Mesodermal cell (in vitro differentiated cells): ENCODE measurements at regions not wholly inside any gene's neighbourhood (a gene's known extent, or its start where the extent isn't known, plus 50 kb on each side); places are given as distances from the start of the nearest gene placed in this dataset.
A peak's percentile ranks its signal among the peaks of the same experiment; 100 is the strongest.

Experiments used
- H3K27ac ChIP-seq: 2 replicates; pipeline ENCODE4 v1.7.0; 2013; ENCODE audit warnings: mild to moderate bottlenecking, low read depth, low read length, moderate library complexity; ENCODE audit not compliant: severe bottlenecking
- H3K36me3 ChIP-seq: 2 replicates; pipeline ENCODE4 v1.7.1; 2013; ENCODE audit warnings: mild to moderate bottlenecking, low read length, moderate library complexity; ENCODE audit not compliant: control insufficient read depth, insufficient read depth
- H3K4me1 ChIP-seq: one replicate; pipeline ENCODE4 v1.7.1; 2013; ENCODE audit warnings: mild to moderate bottlenecking, low read length; ENCODE audit not compliant: insufficient read depth, control insufficient read depth, poor library complexity, severe bottlenecking
- H3K4me3 ChIP-seq: 2 replicates; pipeline ENCODE4 v1.7.0; 2013; ENCODE audit warnings: low read length, control low read depth, mild to moderate bottlenecking; ENCODE audit not compliant: insufficient read depth, poor library complexity, severe bottlenecking; ENCODE audit errors: extremely low read depth
- H3K9me3 ChIP-seq: 2 replicates; pipeline ENCODE4 v1.7.1; 2013; ENCODE audit warnings: mild to moderate bottlenecking, low read length, moderate library complexity; ENCODE audit not compliant: control insufficient read depth
- WGBS, 2 experiments: methylation state at CpG; one replicate each; pipeline ENCODE4 v1.1.5; 2013; ENCODE audit warnings: missing lambda C conversion rate in 2 of 2; ENCODE audit not compliant: insufficient coverage in 2 of 2; 5-methylcytosine and 5-hydroxymethylcytosine counted together

- 55% methylated on average over 2 of the region's 2 CpGs for WGBS, 2 experiments
- H3K27ac ChIP-seq, result peak overlapping the region; percentile 72
- H3K36me3 ChIP-seq, result no peaks in the 10 kb centered on the region
- H3K4me1 ChIP-seq, result no peaks in the 10 kb centered on the region
- no peak overlapping the region for H3K4me3 ChIP-seq
- no peaks in the 10 kb centered on the region for H3K9me3 ChIP-seq
Measured at GRCh38 chr13:106433066-106433465, 102.4 kb downstream of the EFNB2 start.

GRCh38 chr13:106432636-106433035, 102.8 kb downstream of the EFNB2 start:
- H3K4me1 ChIP-seq, result no peaks in the 10 kb centered on the region
- no peak overlapping the region for H3K4me3 ChIP-seq
- H3K9me3 ChIP-seq, result no peaks in the 10 kb centered on the region
- no peaks in the 10 kb centered on the region for H3K36me3 ChIP-seq
- 71% methylated on average over 1 of the region's 3 CpGs; no CpG with 5 or more reads in 1 of the 2 experiments for WGBS, 2 experiments
- H3K27ac ChIP-seq, result peak overlapping the region; percentile 72

GRCh38 chr13:106426909-106427308, 108.6 kb downstream of the EFNB2 start:
- H3K9me3 ChIP-seq, result no peaks in the 10 kb centered on the region
- no peak overlapping the region for H3K4me3 ChIP-seq
- H3K4me1 ChIP-seq, result no peaks in the 10 kb centered on the region
- H3K36me3 ChIP-seq, result no peaks in the 10 kb centered on the region
- WGBS, 2 experiments, result 85 to 100% methylated on average over 2 to 3 of the region's 4 CpGs
- H3K27ac ChIP-seq, result no peak overlapping the region

DNA sequence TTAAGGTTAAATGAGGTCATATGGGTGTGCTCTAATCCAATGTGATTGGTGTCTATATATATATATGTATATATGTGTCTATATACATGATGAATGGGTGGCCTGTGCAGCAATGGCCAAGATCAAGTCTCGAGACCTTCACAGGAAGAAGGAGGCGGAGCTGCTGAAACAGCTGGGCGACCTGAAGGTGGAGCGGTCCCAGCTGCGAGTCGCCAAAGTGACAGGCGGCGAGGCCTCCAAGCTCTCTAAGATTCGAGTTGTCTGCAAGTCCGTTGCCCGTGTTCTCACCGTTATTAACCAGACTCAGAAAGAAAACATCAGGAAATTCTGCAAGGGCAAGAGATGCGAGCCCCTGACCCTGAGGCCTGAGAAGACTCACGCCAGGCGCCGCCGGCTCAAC, 109.8 kb downstream of the EFNB2 start:
- H3K4me3 ChIP-seq, result no peak overlapping the region
- WGBS, 2 experiments, result 85 to 97% methylated on average over 17 of the region's 17 CpGs
- H3K36me3 ChIP-seq, result no peaks in the 10 kb centered on the region
- no peak overlapping the region for H3K27ac ChIP-seq
- no peaks in the 10 kb centered on the region for H3K4me1 ChIP-seq
- no peaks in the 10 kb centered on the region for H3K9me3 ChIP-seq

DNA sequence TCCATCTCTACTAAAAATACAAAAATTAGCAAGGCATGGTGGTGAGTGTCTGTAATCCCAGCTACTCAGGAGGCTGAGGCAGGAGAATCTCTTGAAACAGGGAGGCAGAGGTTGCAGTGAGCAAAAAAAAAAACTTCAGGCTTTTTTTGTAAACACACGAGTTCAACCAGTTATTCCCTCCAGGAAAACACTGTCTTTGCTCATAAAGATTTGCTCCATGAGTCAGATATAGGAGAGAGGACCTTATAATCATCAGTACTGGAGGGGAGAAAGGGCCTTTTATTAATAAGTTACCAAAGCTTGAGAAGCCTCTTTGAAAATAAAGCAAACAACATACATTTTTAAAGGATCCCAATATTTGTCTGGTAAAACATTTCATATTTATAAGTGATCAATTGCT, 110.7 kb downstream of the EFNB2 start:
- WGBS, 2 experiments, result no CpG with 5 or more reads among the region's 1 CpG
- no peaks in the 10 kb centered on the region for H3K9me3 ChIP-seq
- H3K4me1 ChIP-seq, result no peaks in the 10 kb centered on the region
- no peak overlapping the region for H3K4me3 ChIP-seq
- no peaks in the 10 kb centered on the region for H3K36me3 ChIP-seq
- no peak overlapping the region for H3K27ac ChIP-seq

DNA sequence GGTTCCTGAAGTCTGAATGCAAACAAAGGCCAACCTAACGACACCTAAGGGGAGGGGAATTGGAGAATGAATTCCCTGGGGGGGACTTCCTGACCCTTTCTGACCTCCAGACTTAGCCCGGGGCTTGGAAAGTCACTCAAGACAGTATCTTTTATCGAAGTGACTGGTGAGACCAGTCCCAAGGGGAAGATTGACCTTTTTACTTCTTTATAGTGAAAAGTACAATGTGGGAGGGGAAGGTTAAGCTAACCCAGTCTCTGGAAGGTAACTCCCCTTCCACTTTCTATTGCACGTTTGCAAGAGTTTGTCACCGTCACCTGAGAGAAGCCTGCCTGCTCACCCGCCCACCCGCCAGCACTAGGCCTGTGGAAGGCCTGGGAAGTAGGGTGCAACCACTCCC, 111.9 kb downstream of the EFNB2 start:
- Histone ChIP-seq H3K27ac (no peak overlapping the region), H3K4me3 (no peak overlapping the region), H3K4me1 (no peaks in the 10 kb centered on the region), H3K9me3 (no peaks in the 10 kb centered on the region), H3K36me3 (no peaks in the 10 kb centered on the region)
- WGBS, 2 experiments, result 57 to 85% methylated on average over 4 to 5 of the region's 7 CpGs

DNA sequence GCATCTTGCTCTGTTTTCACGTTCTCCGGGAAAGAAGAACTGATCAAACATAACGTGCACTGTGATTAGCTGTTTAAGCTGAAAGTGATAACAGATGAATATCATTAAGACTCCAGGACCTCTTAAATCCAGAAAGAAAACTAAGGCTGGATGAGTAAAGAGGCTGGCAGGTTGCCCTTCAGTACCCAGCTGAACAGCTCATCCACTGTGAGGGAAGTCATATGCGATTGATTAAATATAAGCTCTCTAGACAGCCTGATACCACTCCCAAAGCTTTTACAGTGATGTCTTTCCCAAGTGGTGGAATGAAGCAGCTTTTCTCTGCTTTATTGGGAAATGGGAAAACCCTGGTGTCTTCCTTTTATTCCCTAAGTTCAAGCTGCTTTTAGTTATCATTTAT, 116.9 kb downstream of the EFNB2 start:
- no peaks in the 10 kb centered on the region for H3K4me1 ChIP-seq
- H3K9me3 ChIP-seq, result no peaks in the 10 kb centered on the region
- no peak overlapping the region for H3K27ac ChIP-seq
- H3K36me3 ChIP-seq, result no peaks in the 10 kb centered on the region
- H3K4me3 ChIP-seq, result no peak overlapping the region
- 80% methylated on average over 2 of the region's 4 CpGs; no CpG with 5 or more reads in 1 of the 2 experiments for WGBS, 2 experiments

GRCh38 chr13:106417467-106418110, 117.9 kb downstream of the EFNB2 start:
- H3K36me3 ChIP-seq, result no peaks in the 10 kb centered on the region
- no peak overlapping the region for H3K27ac ChIP-seq
- no peak overlapping the region for H3K4me3 ChIP-seq
- WGBS, 2 experiments, result 79 to 81% methylated on average over 12 to 15 of the region's 16 CpGs
- no peaks in the 10 kb centered on the region for H3K4me1 ChIP-seq
- H3K9me3 ChIP-seq, result no peaks in the 10 kb centered on the region

DNA sequence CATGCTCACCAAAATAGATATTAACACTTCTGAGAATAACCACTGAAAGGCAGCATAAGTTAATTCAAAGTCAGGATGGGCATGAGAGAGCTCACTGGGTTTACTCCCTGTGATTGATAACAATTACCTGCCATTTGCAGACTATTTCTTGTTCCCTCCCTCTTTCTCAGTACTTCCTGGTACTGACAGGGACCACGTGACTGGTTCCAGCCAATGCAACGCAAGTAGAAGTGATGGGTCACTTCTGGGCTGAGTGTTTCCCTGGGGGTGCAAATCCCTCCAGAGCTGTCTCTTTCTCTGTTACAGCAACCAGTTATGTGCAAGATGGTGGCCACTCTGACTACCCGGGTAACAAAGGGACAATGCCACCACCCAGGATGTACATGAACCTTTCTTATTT, 118.8 kb downstream of the EFNB2 start:
- H3K4me3 ChIP-seq, result no peak overlapping the region
- no peaks in the 10 kb centered on the region for H3K9me3 ChIP-seq
- H3K27ac ChIP-seq, result no peak overlapping the region
- WGBS, 2 experiments, result 92 to 100% methylated on average over 2 of the region's 3 CpGs
- H3K4me1 ChIP-seq, result no peaks in the 10 kb centered on the region
- H3K36me3 ChIP-seq, result no peaks in the 10 kb centered on the region

GRCh38 chr13:106415971-106416370, 119.5 kb downstream of the EFNB2 start:
- Histone ChIP-seq H3K9me3 (no peaks in the 10 kb centered on the region), H3K4me3 (no peak overlapping the region), H3K4me1 (no peaks in the 10 kb centered on the region), H3K36me3 (no peaks in the 10 kb centered on the region), H3K27ac (no peak overlapping the region)
- no CpG with 5 or more reads among the region's 1 CpG for WGBS, 2 experiments

DNA sequence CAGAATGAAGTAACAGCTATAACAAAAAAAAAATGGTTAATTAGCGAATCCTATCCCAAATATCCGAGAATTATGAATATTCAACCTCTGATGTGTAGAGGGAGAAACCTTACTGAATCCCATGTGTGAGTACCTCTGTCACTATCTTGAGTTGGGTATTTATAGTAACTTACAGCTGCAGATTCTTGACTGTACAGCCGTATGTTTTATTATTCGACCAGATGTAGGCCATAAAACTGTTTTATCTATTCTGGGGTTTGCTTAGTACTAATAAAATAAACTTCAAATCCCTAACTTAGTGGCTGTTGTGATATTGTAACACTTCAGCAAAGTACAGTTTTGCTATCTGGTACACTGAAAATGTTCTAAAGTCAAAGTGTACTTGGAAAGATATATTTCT, 120.0 kb downstream of the EFNB2 start:
- no CpG with 5 or more reads among the region's 4 CpGs for WGBS, 2 experiments
- no peaks in the 10 kb centered on the region for H3K4me1 ChIP-seq
- H3K36me3 ChIP-seq, result no peaks in the 10 kb centered on the region
- no peak overlapping the region for H3K27ac ChIP-seq
- H3K4me3 ChIP-seq, result no peak overlapping the region
- H3K9me3 ChIP-seq, result no peaks in the 10 kb centered on the region
